Smooth muscle cell (in vitro differentiated cells): ENCODE measurements at regions not wholly inside any gene's neighbourhood (a gene's known extent, or its start where the extent isn't known, plus 50 kb on each side); places are given as distances from the start of the nearest gene placed in this dataset.
A peak's percentile ranks its signal among the peaks of the same experiment; 100 is the strongest.

Source experiments
- DNase-seq: peaks from one replicate; lab custom pipeline; 2025; ENCODE audit not compliant: unreplicated experiment; lab: John Stamatoyannopoulos, UW
- H2AFZ ChIP-seq: fragments of 200-600 bp; sonication (generic); 2 replicates; pipeline ENCODE4 v1.6.0; 2016; ENCODE audit warnings: antibody characterized with exemption, low read depth, mild to moderate bottlenecking
- H3F3A ChIP-seq: fragments of 200-600 bp; sonication (generic); 2 replicates; pipeline ENCODE4 v1.6.0; 2017; ENCODE audit warnings: antibody characterized with exemption, low read depth
- H3K27ac ChIP-seq: fragments of 200-600 bp; sonication (generic); 2 replicates; pipeline ENCODE4 v1.5.1; 2016; ENCODE audit warnings: low read depth, mild to moderate bottlenecking
- H3K27me3 ChIP-seq: fragments of 200-600 bp; sonication (generic); 2 replicates; pipeline ENCODE4 v1.6.1; 2016; ENCODE audit warnings: low read depth, mild to moderate bottlenecking
- H3K36me3 ChIP-seq: fragments of 200-600 bp; sonication (generic); 2 replicates; pipeline ENCODE4 v1.5.1; 2016; ENCODE audit warnings: low read depth
- H3K4me1 ChIP-seq: fragments of 200-600 bp; sonication (generic); 2 replicates; pipeline ENCODE4 v1.5.1; 2016; ENCODE audit warnings: low read depth
- H3K4me2 ChIP-seq: fragments of 200-600 bp; sonication (generic); 2 replicates; pipeline ENCODE4 v1.6.0; 2016; ENCODE audit warnings: mild to moderate bottlenecking
- H3K4me3 ChIP-seq: fragments of 200-600 bp; sonication (generic); 2 replicates; pipeline ENCODE4 v1.5.1; 2016; ENCODE audit warnings: mild to moderate bottlenecking
- H3K79me2 ChIP-seq: fragments of 200-600 bp; sonication (generic); 2 replicates; pipeline ENCODE4 v1.6.0; 2016; ENCODE audit warnings: low read depth, mild to moderate bottlenecking
- H3K9ac ChIP-seq: fragments of 200-600 bp; sonication (generic); 2 replicates; pipeline ENCODE4 v1.6.0; 2016; ENCODE audit warnings: low read depth
- H3K9me3 ChIP-seq: fragments of 200-600 bp; sonication (generic); replicated peaks from 2 replicates; pipeline ENCODE4 v1.5.1; 2016; ENCODE audit warnings: low read depth
- H4K20me1 ChIP-seq: fragments of 200-600 bp; sonication (generic); 2 replicates; pipeline ENCODE4 v1.6.0; 2016; ENCODE audit warnings: low read depth
- WGBS: methylation state at CpG from one replicate; pipeline ENCODE4 v1.1.7; 2016; ENCODE audit warnings: low lambda C conversion rate; 5-methylcytosine and 5-hydroxymethylcytosine counted together
- TF ChIP-seq, protein P1 (sequence below): fragments of 200-600 bp; sonication (generic); IDR thresholded peaks from 2 replicates; pipeline ENCODE4 v1.5.1; 2017; ENCODE audit warnings: borderline replicate concordance, mild to moderate bottlenecking, antibody characterized with exemption; ENCODE audit not compliant: insufficient read depth, poor library complexity, severe bottlenecking

DNA sequence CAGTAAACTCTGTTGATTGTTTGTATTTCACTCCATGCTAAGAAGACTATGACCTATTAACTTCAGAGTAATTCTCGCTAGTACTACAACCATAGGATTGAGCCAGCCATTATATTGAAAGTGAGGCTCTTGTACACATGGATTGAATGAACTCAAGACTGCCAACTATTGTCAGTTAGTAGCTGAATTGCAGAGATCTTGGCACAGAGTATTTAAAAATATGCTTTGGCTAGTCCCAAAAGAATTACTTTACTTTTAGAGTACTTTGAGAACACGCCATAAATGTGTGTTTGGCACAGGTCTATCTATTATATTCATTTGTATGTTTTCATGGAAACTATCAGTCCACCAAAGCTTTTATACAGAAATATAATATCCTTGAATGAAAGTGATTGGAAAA, 226.7 kb upstream of the DCBLD2 start:
- no peaks in the 10 kb centered on the region for H4K20me1 ChIP-seq
- peak overlapping the region; percentile 65 for H3K4me2 ChIP-seq
- H3K36me3 ChIP-seq: no peaks in the 10 kb centered on the region
- no peaks in the 10 kb centered on the region for H3K79me2 ChIP-seq
- no peaks in the 10 kb centered on the region for H3F3A ChIP-seq
- H2AFZ ChIP-seq: no peak overlapping the region
- no peaks in the 10 kb centered on the region for H3K27me3 ChIP-seq
- no peaks in the 10 kb centered on the region for H3K4me1 ChIP-seq
- 98% methylated on average over 2 of the region's 2 CpGs for WGBS
- DNase-seq: no peak
- TF ChIP-seq, protein P1, sequence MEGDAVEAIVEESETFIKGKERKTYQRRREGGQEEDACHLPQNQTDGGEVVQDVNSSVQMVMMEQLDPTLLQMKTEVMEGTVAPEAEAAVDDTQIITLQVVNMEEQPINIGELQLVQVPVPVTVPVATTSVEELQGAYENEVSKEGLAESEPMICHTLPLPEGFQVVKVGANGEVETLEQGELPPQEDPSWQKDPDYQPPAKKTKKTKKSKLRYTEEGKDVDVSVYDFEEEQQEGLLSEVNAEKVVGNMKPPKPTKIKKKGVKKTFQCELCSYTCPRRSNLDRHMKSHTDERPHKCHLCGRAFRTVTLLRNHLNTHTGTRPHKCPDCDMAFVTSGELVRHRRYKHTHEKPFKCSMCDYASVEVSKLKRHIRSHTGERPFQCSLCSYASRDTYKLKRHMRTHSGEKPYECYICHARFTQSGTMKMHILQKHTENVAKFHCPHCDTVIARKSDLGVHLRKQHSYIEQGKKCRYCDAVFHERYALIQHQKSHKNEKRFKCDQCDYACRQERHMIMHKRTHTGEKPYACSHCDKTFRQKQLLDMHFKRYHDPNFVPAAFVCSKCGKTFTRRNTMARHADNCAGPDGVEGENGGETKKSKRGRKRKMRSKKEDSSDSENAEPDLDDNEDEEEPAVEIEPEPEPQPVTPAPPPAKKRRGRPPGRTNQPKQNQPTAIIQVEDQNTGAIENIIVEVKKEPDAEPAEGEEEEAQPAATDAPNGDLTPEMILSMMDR: no peak
- no peak overlapping the region for H3K4me3 ChIP-seq
- H3K27ac ChIP-seq: peak overlapping the region; percentile 95
- H3K9me3 ChIP-seq: no peaks in the 10 kb centered on the region
- H3K9ac ChIP-seq: peak overlapping the region; percentile 49

GRCh38 chr3:99126316-99126715, 224.8 kb upstream of the DCBLD2 start:
- Histone ChIP-seq H3K79me2 (no peaks in the 10 kb centered on the region), H3K4me2 (no peak overlapping the region), H4K20me1 (no peaks in the 10 kb centered on the region), H2AFZ (peak overlapping the region; percentile 79), H3K36me3 (no peaks in the 10 kb centered on the region), H3K27ac (no peak overlapping the region), H3F3A (no peaks in the 10 kb centered on the region), H3K9me3 (no peaks in the 10 kb centered on the region), H3K4me3 (no peak overlapping the region), H3K9ac (no peak overlapping the region), H3K27me3 (no peaks in the 10 kb centered on the region), H3K4me1 (no peaks in the 10 kb centered on the region)
- DNase-seq: no peak
- TF ChIP-seq, protein P1: no peak
- 83% methylated on average over 1 of the region's 1 CpG for WGBS

GRCh38 chr3:99119385-99119784, 217.9 kb upstream of the DCBLD2 start:
- H2AFZ ChIP-seq: no peak overlapping the region
- H3K4me2 ChIP-seq: no peak overlapping the region
- H3K9ac ChIP-seq: no peak overlapping the region
- TF ChIP-seq, protein P1: no peak
- H3F3A ChIP-seq: no peaks in the 10 kb centered on the region
- DNase-seq: no peak
- no peaks in the 10 kb centered on the region for H3K79me2 ChIP-seq
- H3K4me3 ChIP-seq: no peak overlapping the region
- H3K9me3 ChIP-seq: no peaks in the 10 kb centered on the region
- no peaks in the 10 kb centered on the region for H3K27me3 ChIP-seq
- H3K36me3 ChIP-seq: no peaks in the 10 kb centered on the region
- H3K4me1 ChIP-seq: no peaks in the 10 kb centered on the region
- H3K27ac ChIP-seq: no peak overlapping the region
- no peaks in the 10 kb centered on the region for H4K20me1 ChIP-seq
- WGBS: 96% methylated on average over 1 of the region's 1 CpG

- no peak overlapping the region for H2AFZ ChIP-seq
- no peak overlapping the region for H3K4me2 ChIP-seq
- H3K27ac ChIP-seq: no peak overlapping the region
- H3F3A ChIP-seq: no peaks in the 10 kb centered on the region
- H3K79me2 ChIP-seq: no peaks in the 10 kb centered on the region
- DNase-seq: no peak
- TF ChIP-seq, protein P1: no peak
- no peaks in the 10 kb centered on the region for H3K36me3 ChIP-seq
- no peak overlapping the region for H3K9ac ChIP-seq
- H3K4me3 ChIP-seq: no peak overlapping the region
- no peaks in the 10 kb centered on the region for H3K9me3 ChIP-seq
- WGBS: 61% methylated on average over 1 of the region's 1 CpG
- H4K20me1 ChIP-seq: no peaks in the 10 kb centered on the region
- H3K4me1 ChIP-seq: no peaks in the 10 kb centered on the region
- H3K27me3 ChIP-seq: no peaks in the 10 kb centered on the region
Observed at GRCh38 chr3:99118381-99118780, 216.9 kb upstream of the DCBLD2 start.
